Tibial nerve (tissue), 4 donors: ENCODE measurements at regions not wholly inside any gene's neighbourhood (a gene's known extent, or its start where the extent isn't known, plus 50 kb on each side); places are given as distances from the start of the nearest gene placed in this dataset.

Experiments
- CTCF ChIP-seq, 5 experiments: fragments of 200-600 bp in 3 of 5; fragments of 450-650 bp in 2 of 5; sonication (generic) in 3 of 5; IDR thresholded peaks; one replicate each; pipeline ENCODE4 v1.5.1; 2016 to 2019; ENCODE audit warnings: antibody characterized with exemption in 5 of 5, mild to moderate bottlenecking in 3 of 5, moderate library complexity in 2 of 5
- EP300 ChIP-seq, 2 donors: sonication (generic); formaldehyde crosslinking; IDR thresholded peaks; one replicate each; pipeline ENCODE4 v1.6.1; 2017; ENCODE audit warnings: antibody characterized with exemption in 2 of 2, mild to moderate bottlenecking in 1 of 2
- POLR2A ChIP-seq, 2 donors: fragments of 450-650 bp; IDR thresholded peaks; one replicate each; pipeline ENCODE4 v1.6.1; 2017; ENCODE audit warnings: antibody characterized with exemption in 2 of 2, mild to moderate bottlenecking in 2 of 2, moderate library complexity in 2 of 2

GRCh38 chrY:7211971-7212370 is 300.4 kb upstream of the AMELY start:
- no peak for TF ChIP-seq CTCF (IDR thresholded peaks at IDR 0.05)
- no peak for TF ChIP-seq POLR2A (IDR thresholded peaks at IDR 0.05)
- TF ChIP-seq EP300 (IDR thresholded peaks at IDR 0.05), result no peak
